K562 (cell line): ENCODE measurements at regions not wholly inside any gene's neighbourhood (a gene's known extent, or its start where the extent isn't known, plus 50 kb on each side); places are given as distances from the start of the nearest gene placed in this dataset.
A peak's percentile ranks its signal among the peaks of the same experiment; 100 is the strongest.

Source experiments
- ATAC-seq: fragments of 200-7000 bp; cut with Tn5 transposase; 3 replicates; pipeline ENCODE4 v1.9.1; 2020; ENCODE audit warnings: moderate library complexity
- BruUV-seq: library from RNA; stranded (reverse); fragments of 400-500 nt; replicated peaks from 2 replicates; lab custom pipeline; 2021; lab: Mats Ljungman, UMichigan
- CTCF ChIA-PET: fragments of 300-600 bp; formaldehyde crosslinking; extraction: SDS; loops from one replicate; lab custom pipeline; 2021; ENCODE audit warnings: low intra/inter-chr PET ratio; lab: Yijun Ruan, JAX
- POLR2A ChIA-PET: fragments of 300-600, 350-650 bp; sonication (Branson Sonifier 250); formaldehyde crosslinking; extraction: SDS; loops from one replicate; lab custom pipeline; 2021; ENCODE audit warnings: antibody characterized with exemption, inconsistent platforms; lab: Yijun Ruan, JAX
- DNase-seq, 4 experiments: peaks; one replicate each; pipeline versions ENCODE4 v3.0.0 to v3.0.0-alpha.2; 2011 to 2018; ENCODE audit warnings: low spot score in 3 of 4, mixed read lengths in 3 of 4; ENCODE audit errors: extremely low read depth in 1 of 4
- FAIRE-seq: peaks from 2 replicates; lab custom pipeline; 2011; peaks lifted over from hg19 to GRCh38; lab: Jason Lieb, UNC
- H2AFZ ChIP-seq: 2 replicates; pipeline ENCODE4 v1.6.0; 2011; ENCODE audit warnings: low read depth, low read length, control low read depth, inconsistent platforms
- H3K27ac ChIP-seq: fragments of 200-600 bp; 3 replicates; pipeline ENCODE4 v1.8.0; 2011; ENCODE audit warnings: low read depth, mild to moderate bottlenecking, control low read depth, inconsistent platforms, low read length, moderate library complexity, mixed read lengths; ENCODE audit errors: extremely low read depth
- H3K27me3 ChIP-seq, 2 experiments: fragments of 300-600 bp in 1 of 2; 2 replicates in 1 of 2; 3 replicates in 1 of 2; pipeline versions ENCODE4 v1.6.0 to v1.8.0; 2011; ENCODE audit warnings: inconsistent platforms in 2 of 2, low read length in 2 of 2, mild to moderate bottlenecking in 1 of 2, mixed read lengths in 1 of 2, moderate library complexity in 1 of 2; ENCODE audit not compliant: control insufficient read depth in 2 of 2, insufficient read depth in 2 of 2
- H3K36me3 ChIP-seq: fragments of 300-600 bp; 3 replicates; pipeline ENCODE4 v1.8.0; 2011; ENCODE audit warnings: mild to moderate bottlenecking, low read length, inconsistent platforms; ENCODE audit not compliant: control insufficient read depth, insufficient read depth
- H3K4me1 ChIP-seq, 2 experiments: fragments of 200-600 bp in 1 of 2; replicated peaks in 1 of 2; 2 replicates in 1 of 2; 3 replicates in 1 of 2; pipeline versions ENCODE4 v1.5.1 to v1.8.0; 2011; ENCODE audit warnings: inconsistent platforms in 2 of 2, low read length in 2 of 2, mild to moderate bottlenecking in 1 of 2, mixed read lengths in 1 of 2, moderate library complexity in 1 of 2; ENCODE audit not compliant: control insufficient read depth in 2 of 2, insufficient read depth in 2 of 2
- H3K4me2 ChIP-seq: 2 replicates; pipeline ENCODE4 v1.6.1; 2011; ENCODE audit warnings: low read length, control low read depth, inconsistent platforms, mixed read lengths; ENCODE audit not compliant: insufficient read depth
- H3K4me3 ChIP-seq: fragments of 200-600 bp; sonication (generic), shearing (Covaris generic); 2 replicates; pipeline ENCODE4 v1.5.1; 2016; ENCODE audit warnings: control low read depth, inconsistent platforms
- H3K79me2 ChIP-seq: fragments of 200-600 bp; 3 replicates; pipeline ENCODE4 v1.8.0; 2011; ENCODE audit warnings: low read length, inconsistent platforms; ENCODE audit not compliant: control insufficient read depth, insufficient read depth
- H3K9ac ChIP-seq, 2 experiments: 2 replicates each; pipeline versions ENCODE4 v1.6.0 to v1.6.1; 2011; ENCODE audit warnings: low read depth in 2 of 2, low read length in 2 of 2, control low read depth in 1 of 2, inconsistent platforms in 1 of 2, mild to moderate bottlenecking in 1 of 2, mixed read lengths in 1 of 2; ENCODE audit not compliant: insufficient read depth in 1 of 2
- H3K9me1 ChIP-seq: one replicate; pipeline ENCODE4 v1.6.0; 2011; ENCODE audit warnings: inconsistent platforms, mild to moderate bottlenecking, low read length, moderate library complexity; ENCODE audit not compliant: control insufficient read depth, insufficient read depth
- H3K9me3 ChIP-seq: replicated peaks from 2 replicates; pipeline ENCODE4 v1.5.1; 2011; ENCODE audit warnings: low read depth, low read length, inconsistent platforms; ENCODE audit not compliant: control insufficient read depth, insufficient read depth
- H4K20me1 ChIP-seq: replicated peaks from 2 replicates; pipeline ENCODE4 v1.6.1; 2011; ENCODE audit warnings: low read length, inconsistent platforms, mixed read lengths; ENCODE audit not compliant: control insufficient read depth, insufficient read depth
- CTCF ChIP-seq, 3 experiments: IDR thresholded peaks in 2 of 3; conservative IDR thresholded peaks in 1 of 3; 2 replicates each; pipeline ENCODE4 v1.5.1; 2011 to 2012; ENCODE audit warnings: low read length in 3 of 3, mild to moderate bottlenecking in 3 of 3, control low read depth in 2 of 3, improper control_type of control experiment in 1 of 3, inconsistent platforms in 1 of 3, low read depth in 1 of 3, mixed read lengths in 1 of 3, moderate library complexity in 1 of 3; ENCODE audit not compliant: insufficient read depth in 2 of 3
- FOSL1 ChIP-seq: fragments of 200-800 bp; sonication (Bioruptor generic); conservative IDR thresholded peaks from 2 replicates; pipeline ENCODE4 v1.6.1; 2016; ENCODE audit warnings: missing genetic modification characterization, missing compliant biosample characterization
- HCFC1 ChIP-seq: IDR thresholded peaks from 2 replicates; pipeline ENCODE4 v1.6.1; 2012; ENCODE audit warnings: low read depth, low read length, improper control_type of control experiment
- MCM3 ChIP-seq: fragments of 450-650 bp; IDR thresholded peaks from 2 replicates; pipeline ENCODE4 v1.6.1; 2016
- SRSF9 ChIP-seq: fragments of 200-400 bp; formaldehyde crosslinking; IDR thresholded peaks from 2 replicates; pipeline ENCODE4 v1.6.1; 2017; ENCODE audit warnings: low read depth, low read length, borderline replicate concordance
- ZNF589 ChIP-seq: fragments of 200-800 bp; sonication (Bioruptor generic); IDR thresholded peaks from 2 replicates; pipeline ENCODE4 v1.6.1; 2016; ENCODE audit warnings: low read depth, missing genetic modification characterization, missing compliant biosample characterization
- ZNF780A ChIP-seq: fragments of 250-450 bp; sonication (Bioruptor Pico); IDR thresholded peaks from 2 replicates; pipeline ENCODE4 v1.5.0; 2021; ENCODE audit warnings: mild to moderate bottlenecking
- WGBS: fragments of 100-300 bp; shearing (Covaris generic); methylation state at CpG from one replicate; pipeline ENCODE4 v1.1.6; 2016; ENCODE audit warnings: low coverage, mixed read lengths; ENCODE audit not compliant: insufficient coverage; ENCODE audit errors: missing lambda C conversion rate; 5-methylcytosine and 5-hydroxymethylcytosine counted together
- in situ Hi-C: fragments of 300-500 bp; cut with MboI; formaldehyde crosslinking; loops from 4 replicates; pipeline ENCODE4 v1.15.0; 2018; ENCODE audit warnings: inconsistent platforms, mixed read lengths
- intact Hi-C: fragments of 100-400 bp; cut with micrococcal nuclease; formaldehyde crosslinking; loops from 2 replicates; pipeline ENCODE4 v1.14.2; 2022

GRCh38 chr10:64376167-64376566 lies 855.0 kb downstream of the REEP3 start:
- H3K9ac ChIP-seq, result no peak overlapping the region
- ChIA-PET CTCF (no interaction called here), POLR2A (no interaction called here)
- H3K9me3 ChIP-seq, result no peaks in the 10 kb centered on the region
- no peaks in the 10 kb centered on the region for H3K79me2 ChIP-seq
- DNase-seq (no peak), ATAC-seq (no peak), FAIRE-seq (no peak)
- H3K36me3 ChIP-seq, result no peaks in the 10 kb centered on the region
- H3K4me2 ChIP-seq, result no peak overlapping the region
- no peak for TF ChIP-seq HCFC1
- TF ChIP-seq ZNF780A (CRISPR knock-in tag), result no peak
- no peak for TF ChIP-seq MCM3
- no peak for TF ChIP-seq ZNF589 (CRISPR knock-in tag)
- no peak for TF ChIP-seq FOSL1 (tag)
- no peaks in the 10 kb centered on the region for H4K20me1 ChIP-seq
- intact Hi-C loops, result no loop called here
- no peak overlapping the region for H3K27ac ChIP-seq
- BruUV-seq, result no TSS peak
- no peak overlapping the region for H3K4me3 ChIP-seq
- no peaks in the 10 kb centered on the region for H3K4me1 ChIP-seq
- WGBS, result 0% methylated on average over 4 of the region's 4 CpGs
- H3K27me3 ChIP-seq, result no peaks in the 10 kb centered on the region
- H2AFZ ChIP-seq, result no peak overlapping the region
- in situ Hi-C loops, result no loop called here
- no peaks in the 10 kb centered on the region for H3K9me1 ChIP-seq

GRCh38 chr10:64379898-64380297 lies 858.7 kb downstream of the REEP3 start:
- Histone ChIP-seq H3K27ac (no peak overlapping the region), H3K4me2 (no peak overlapping the region), H3K4me3 (no peak overlapping the region), H3K27me3 (no peaks in the 10 kb centered on the region), H3K79me2 (no peaks in the 10 kb centered on the region), H2AFZ (no peak overlapping the region), H3K9ac (no peak overlapping the region), H4K20me1 (no peaks in the 10 kb centered on the region), H3K9me3 (no peaks in the 10 kb centered on the region), H3K4me1 (no peaks in the 10 kb centered on the region), H3K9me1 (no peaks in the 10 kb centered on the region), H3K36me3 (no peaks in the 10 kb centered on the region)
- ChIA-PET POLR2A (no interaction called here), CTCF (no interaction called here)
- peak in 2 of 4 experiments; percentile 9 to 18 for DNase-seq
- BruUV-seq, result no TSS peak
- TF ChIP-seq SRSF9 (no peak), CTCF (IDR thresholded peaks at IDR 0.05 in 2 of 3, conservative IDR thresholded peaks at IDR 0.05 in 1 of 3; ENCODE audit: insufficient read depth in 2 of 3, low read depth in 1 of 3, low read length in 3 of 3) (peak in 2 of 3 experiments; percentile 13 to 32; a peak in 2 of 6 replicates)
- ATAC-seq, result peak; percentile 39; the same call in 1 of the 3 replicates
- no peak for FAIRE-seq
- intact Hi-C loops (no loop called here), in situ Hi-C loops (no loop called here)
